H9 (cell line): ENCODE measurements at regions not wholly inside any gene's neighbourhood (a gene's known extent, or its start where the extent isn't known, plus 50 kb on each side); places are given as distances from the start of the nearest gene placed in this dataset.

Source experiments
- DNase-seq: peaks from one replicate; pipeline ENCODE4 v3.0.0-alpha.2; 2017
- H2AFZ ChIP-seq: one replicate; pipeline ENCODE4 v1.6.1; 2013; ENCODE audit warnings: mild to moderate bottlenecking, low read length, control low read depth, moderate library complexity
- H2AK5ac ChIP-seq: 2 replicates; pipeline ENCODE4 v1.6.1; 2013; ENCODE audit warnings: low read length, control low read depth, mixed read lengths; ENCODE audit not compliant: insufficient read length
- H2BK120ac ChIP-seq: one replicate; pipeline ENCODE4 v1.6.1; 2013; ENCODE audit warnings: low read depth, mild to moderate bottlenecking, low read length, control low read depth, inconsistent platforms; ENCODE audit not compliant: poor library complexity, severe bottlenecking
- H2BK12ac ChIP-seq: 2 replicates; pipeline ENCODE4 v1.6.1; 2013; ENCODE audit warnings: low read length, control low read depth, mixed read lengths, low read depth; ENCODE audit not compliant: insufficient read length
- H2BK15ac ChIP-seq: 2 replicates; pipeline ENCODE4 v1.6.1; 2013; ENCODE audit warnings: low read depth, low read length, control low read depth
- H2BK20ac ChIP-seq: one replicate; pipeline ENCODE4 v1.6.1; 2013; ENCODE audit warnings: low read depth, mild to moderate bottlenecking, low read length, control low read depth, inconsistent platforms; ENCODE audit not compliant: poor library complexity, severe bottlenecking
- H2BK5ac ChIP-seq: 2 replicates; pipeline ENCODE4 v1.6.1; 2013; ENCODE audit warnings: low read length, control low read depth, mixed read lengths; ENCODE audit not compliant: insufficient read length
- H3K14ac ChIP-seq: 2 replicates; pipeline ENCODE4 v1.6.1; 2013; ENCODE audit warnings: low read length, control low read depth; ENCODE audit not compliant: insufficient read depth
- H3K18ac ChIP-seq: 2 replicates; pipeline ENCODE4 v1.6.1; 2013; ENCODE audit warnings: low read depth, mild to moderate bottlenecking, mixed read lengths, low read length, control low read depth; ENCODE audit not compliant: insufficient read length
- H3K23ac ChIP-seq: 2 replicates; pipeline ENCODE4 v1.6.1; 2013; ENCODE audit warnings: low read length, control low read depth, mixed read lengths, low read depth; ENCODE audit not compliant: insufficient read length
- H3K23me2 ChIP-seq: 2 replicates; pipeline ENCODE4 v1.6.1; 2013; ENCODE audit warnings: low read depth, mild to moderate bottlenecking, mixed read lengths, low read length, control low read depth; ENCODE audit not compliant: insufficient read length, poor library complexity, severe bottlenecking
- H3K27ac ChIP-seq: 2 replicates; pipeline ENCODE4 v1.5.1; 2013; ENCODE audit warnings: low read length, control low read depth, mixed read lengths, low read depth; ENCODE audit not compliant: insufficient read length
- H3K27me3 ChIP-seq: 2 replicates; pipeline ENCODE4 v1.6.1; 2013; ENCODE audit warnings: low read length, control low read depth, inconsistent platforms; ENCODE audit not compliant: insufficient read depth
- H3K4ac ChIP-seq: 2 replicates; pipeline ENCODE4 v1.6.1; 2013; ENCODE audit warnings: low read depth, mild to moderate bottlenecking, control low read depth, inconsistent platforms, low read length, moderate library complexity
- H3K4me1 ChIP-seq: 2 replicates; pipeline ENCODE4 v1.6.1; 2013; ENCODE audit warnings: low read length, control low read depth, inconsistent platforms; ENCODE audit not compliant: insufficient read depth
- H3K4me2 ChIP-seq: 2 replicates; pipeline ENCODE4 v1.6.1; 2013; ENCODE audit warnings: low read length, control low read depth, mixed read lengths; ENCODE audit not compliant: insufficient read length, insufficient read depth
- H3K56ac ChIP-seq: 2 replicates; pipeline ENCODE4 v1.6.1; 2013; ENCODE audit warnings: low read depth, mild to moderate bottlenecking, mixed read lengths, low read length, control low read depth; ENCODE audit not compliant: insufficient read length
- H3K79me1 ChIP-seq: 2 replicates; pipeline ENCODE4 v1.6.1; 2013; ENCODE audit warnings: low read depth, mild to moderate bottlenecking, moderate library complexity, low read length, control low read depth, inconsistent platforms; ENCODE audit not compliant: insufficient read depth, poor library complexity, severe bottlenecking
- H3K79me2 ChIP-seq: 2 replicates; pipeline ENCODE4 v1.6.1; 2013; ENCODE audit warnings: low read length, control low read depth, inconsistent platforms; ENCODE audit not compliant: insufficient read depth
- H3K9ac ChIP-seq: 2 replicates; pipeline ENCODE4 v1.6.1; 2013; ENCODE audit warnings: low read length, control low read depth, mixed read lengths; ENCODE audit not compliant: insufficient read length; ENCODE audit errors: extremely low read depth
- H3K9me3 ChIP-seq: one replicate; pipeline ENCODE4 v1.6.1; 2013; ENCODE audit warnings: low read depth, low read length, inconsistent platforms; ENCODE audit not compliant: control insufficient read depth
- H3T11ph ChIP-seq: one replicate; pipeline ENCODE4 v1.6.1; 2013; ENCODE audit warnings: mild to moderate bottlenecking, low read length, control low read depth, inconsistent platforms
- H4K20me1 ChIP-seq: one replicate; pipeline ENCODE4 v1.6.1; 2013; ENCODE audit not compliant: control insufficient read depth, insufficient read length, insufficient read depth
- H4K5ac ChIP-seq: 2 replicates; pipeline ENCODE4 v1.6.1; 2013; ENCODE audit warnings: low read depth, mild to moderate bottlenecking, mixed read lengths, low read length, control low read depth; ENCODE audit not compliant: insufficient read length
- H4K8ac ChIP-seq: replicated peaks from 2 replicates; pipeline ENCODE4 v1.6.1; 2013; ENCODE audit warnings: low read length, control low read depth, mixed read lengths, low read depth; ENCODE audit not compliant: insufficient read length
- H4K91ac ChIP-seq: 2 replicates; pipeline ENCODE4 v1.6.1; 2013; ENCODE audit warnings: low read depth, mild to moderate bottlenecking, moderate library complexity, mixed read lengths, low read length, control low read depth; ENCODE audit not compliant: insufficient read length
- H3K27ac Mint-ChIP-seq, 3 experiments: 2 replicates in 2 of 3; 3 replicates in 1 of 3; pipeline ENCODE4 v1.8.0; 2020 to 2021; ENCODE audit warnings: mixed read lengths in 3 of 3, mild to moderate bottlenecking in 1 of 3, moderate library complexity in 1 of 3
- H3K27me3 Mint-ChIP-seq: 2 replicates; pipeline ENCODE4 v1.8.0; 2021; ENCODE audit warnings: low read depth, mild to moderate bottlenecking, moderate library complexity, mixed read lengths
- H3K36me3 Mint-ChIP-seq, 3 experiments: 2 replicates in 2 of 3; 3 replicates in 1 of 3; pipeline ENCODE4 v1.8.0; 2020 to 2021; ENCODE audit warnings: low read depth in 3 of 3, mixed read lengths in 3 of 3; ENCODE audit not compliant: insufficient read depth in 1 of 3
- H3K4me1 Mint-ChIP-seq, 2 experiments: 2 replicates each; pipeline ENCODE4 v1.8.0; 2020; ENCODE audit warnings: mixed read lengths in 2 of 2
- H3K4me3 Mint-ChIP-seq, 2 experiments: 2 replicates in 1 of 2; 3 replicates in 1 of 2; pipeline ENCODE4 v1.8.0; 2020 to 2021; ENCODE audit warnings: mild to moderate bottlenecking in 2 of 2, mixed read lengths in 2 of 2, moderate library complexity in 1 of 2
- H3K9me3 Mint-ChIP-seq, 2 experiments: 2 replicates in 1 of 2; 3 replicates in 1 of 2; pipeline ENCODE4 v1.8.0; 2020; ENCODE audit warnings: mild to moderate bottlenecking in 2 of 2, mixed read lengths in 2 of 2, moderate library complexity in 1 of 2
- CTCF ChIP-seq: fragments of 200-600 bp; sonication (generic); conservative IDR thresholded peaks from 3 replicates; pipeline ENCODE4 v1.8.0; 2021; ENCODE audit warnings: antibody characterized with exemption, mild to moderate bottlenecking
- WGBS: extraction: QIAGEN DNeasy Blood & Tissue Kit; methylation state at CpG from one replicate; pipeline ENCODE4 v1.1.7; 2013; ENCODE audit warnings: missing lambda C conversion rate, low lambda C conversion rate, mixed read lengths; ENCODE audit not compliant: insufficient read length; ENCODE audit errors: extremely low coverage; 5-methylcytosine and 5-hydroxymethylcytosine counted together

DNA sequence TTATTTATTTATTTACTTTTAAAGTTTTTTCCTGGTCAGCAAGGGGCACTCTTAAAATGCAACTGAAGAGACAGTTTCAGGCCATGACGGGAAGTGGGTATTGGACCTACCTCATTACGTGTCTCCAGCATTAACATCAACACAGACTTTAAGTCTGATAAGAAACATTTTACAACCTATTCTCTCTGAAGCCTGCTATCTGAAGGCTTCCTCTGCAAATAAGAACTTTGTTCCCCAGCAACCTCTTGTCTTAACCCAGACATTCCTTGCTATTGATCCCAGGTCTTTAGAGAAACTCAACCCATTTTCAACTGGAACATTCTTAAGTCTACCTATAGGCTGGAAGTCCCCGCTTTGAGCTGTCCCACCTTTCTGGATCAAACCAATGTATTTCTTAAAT lies 258.3 kb upstream of the TMPRSS15 start:
- Histone ChIP-seq H3K79me1 (no peaks in the 10 kb centered on the region), H3T11ph (no peak overlapping the region), H3K23ac (no peak overlapping the region), H3K14ac (no peak overlapping the region), H2BK5ac (no peak overlapping the region), H2AFZ (no peak overlapping the region), H3K27me3 (no peaks in the 10 kb centered on the region), H2BK120ac (no peak overlapping the region), H3K4ac (no peak overlapping the region), H4K91ac (no peak overlapping the region), H4K5ac (no peak overlapping the region), H3K79me2 (no peaks in the 10 kb centered on the region), H2AK5ac (no peak overlapping the region), H2BK15ac (no peak overlapping the region), H3K18ac (no peak overlapping the region), H4K8ac (no peak overlapping the region), H4K20me1 (no peaks in the 10 kb centered on the region), H3K4me1 (no peaks in the 10 kb centered on the region), H2BK12ac (no peak overlapping the region), H3K4me2 (no peak overlapping the region), H3K9me3 (no peaks in the 10 kb centered on the region), H3K23me2 (no peaks in the 10 kb centered on the region), H3K56ac (no peak overlapping the region), H2BK20ac (no peak overlapping the region), H3K9ac (no peak overlapping the region), H3K27ac (no peak overlapping the region)
- Mint-ChIP-seq H3K36me3 (no peaks in the 10 kb centered on the region), H3K27me3 (no peaks in the 10 kb centered on the region), H3K4me1 (no peaks in the 10 kb centered on the region), H3K27ac (0 out of 7 replicates have a peak overlapping the region, but pooled peaks of 1 of the 3 experiments have one; percentile 4), H3K4me3 (no peak overlapping the region), H3K9me3 (no peaks in the 10 kb centered on the region; a peak in 1 of 5 replicates)
- WGBS, result no CpG with 5 or more reads among the region's 3 CpGs
- no peak for DNase-seq
- no peak for TF ChIP-seq CTCF
